ENCODE measurements at regions not wholly inside any gene's neighbourhood (a gene's known extent, or its start where the extent isn't known, plus 50 kb on each side); places are given as distances from the start of the nearest gene placed in this dataset.

DNA sequence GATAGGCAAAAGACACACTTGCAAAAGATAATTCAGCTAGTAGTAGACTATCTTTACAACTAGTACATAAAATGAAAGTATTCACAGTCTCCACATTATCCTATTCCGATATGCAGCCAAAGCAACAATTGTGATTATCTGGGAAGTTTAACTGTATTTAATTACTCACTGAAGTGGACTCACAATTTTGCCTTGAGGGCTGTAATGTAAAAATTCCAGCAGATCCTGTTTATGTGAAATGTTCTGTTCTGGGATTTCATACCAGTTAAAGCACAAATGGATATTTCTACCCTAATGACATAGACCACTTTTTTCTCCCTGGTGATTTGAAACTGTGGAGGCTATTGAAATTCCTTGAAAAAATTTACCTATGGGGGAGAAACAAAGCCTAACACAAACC lies 474.4 kb upstream of the EDIL3 start:
- no peak for TF ChIP-seq ZBTB37 (CRISPR knock-in tag; IDR thresholded peaks at IDR 0.05)
- no peak for TF ChIP-seq CHD4 (IDR thresholded peaks at IDR 0.05; ENCODE audit: borderline replicate concordance, low read length)

All from HepG2 (cell line).